ENCODE measurements at regions not wholly inside any gene's neighbourhood (a gene's known extent, or its start where the extent isn't known, plus 50 kb on each side); places are given as distances from the start of the nearest gene placed in this dataset.

DNA sequence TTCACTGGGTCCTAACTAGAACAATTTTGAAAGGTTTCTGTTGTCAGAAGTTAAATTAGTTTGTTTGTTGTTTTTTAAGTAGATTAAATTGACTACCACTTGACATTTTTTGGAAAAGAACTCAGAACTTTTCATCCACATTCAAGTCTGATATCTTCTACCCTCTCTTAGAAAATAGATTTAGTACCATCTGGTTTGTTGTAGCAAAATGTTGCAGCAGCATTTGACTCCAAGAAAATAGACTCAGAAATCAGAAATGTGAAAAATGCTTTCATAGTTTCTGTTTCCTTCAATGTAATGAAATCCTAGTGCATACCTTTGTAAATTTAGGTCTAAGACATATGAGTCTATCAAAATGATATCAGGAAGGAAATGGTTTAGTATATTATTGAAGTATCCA, 256.3 kb upstream of the CLEC14A start (continued):
- TF ChIP-seq RAD21 (IDR thresholded peaks at IDR 0.05 in 1 of 2, conservative IDR thresholded peaks at IDR 0.05 in 1 of 2; ENCODE audit: low read depth in 2 of 2, low read length in 2 of 2) (no peak), CHD1 (IDR thresholded peaks at IDR 0.05; ENCODE audit: low read depth, low read length) (no peak)

Measured in H1 (cell line).